GM13977 (cell line): ENCODE measurements at regions not wholly inside any gene's neighbourhood (a gene's known extent, or its start where the extent isn't known, plus 50 kb on each side); places are given as distances from the start of the nearest gene placed in this dataset.
"Not testable (repeated sequence)": the region's sequence is repeated elsewhere in the genome, so short reads cannot be mapped to it uniquely, and the experiment has no call there.

Source experiments
- DNase-seq: peaks from one replicate; pipeline ENCODE4 v3.0.0; 2012; ENCODE audit warnings: low spot score
- CTCF ChIP-seq: IDR thresholded peaks from 2 replicates; pipeline ENCODE4 v1.5.1; 2012; ENCODE audit warnings: mild to moderate bottlenecking, control low read depth; ENCODE audit not compliant: insufficient read depth; ENCODE audit errors: extremely low read depth, missing control alignments
- in situ Hi-C: fragments of 300-500 bp; cut with MboI; formaldehyde crosslinking; loops from one replicate; pipeline ENCODE4 v1.12.0; 2022; ENCODE audit warnings: low sequenced_read_pairs, low pct_unique_long_range_greater_than_20kb, mixed read lengths, inconsistent platforms; ENCODE audit not compliant: unreplicated experiment

- TF ChIP-seq CTCF, result no peak
- in situ Hi-C loops, result loop anchor here (25.0 kb wide), 1 partner anchor 190 kb away; no protein-coding TSS in a partner anchor
- no peak for DNase-seq
Observed at GRCh38 chr16:47872225-47872624, 283.6 kb downstream of the ABCC12 start.

- no peak for DNase-seq
- in situ Hi-C loops, result loop anchor here (25.0 kb wide), 1 partner anchor 196 kb away; no protein-coding TSS in a partner anchor
- no peak for TF ChIP-seq CTCF
Observed at GRCh38 chr16:47866423-47866822, 289.4 kb downstream of the ABCC12 start.

GRCh38 chr16:47865337-47865855 lies 290.4 kb downstream of the ABCC12 start:
- DNase-seq, result no peak
- in situ Hi-C loops, result loop anchor here (25.0 kb wide), 1 partner anchor 197 kb away; no protein-coding TSS in a partner anchor
- no peak for TF ChIP-seq CTCF

GRCh38 chr16:47864262-47864661 lies 291.5 kb downstream of the ABCC12 start:
- in situ Hi-C loops, result loop anchor here (25.0 kb wide), 1 partner anchor 198 kb away; no protein-coding TSS in a partner anchor
- not testable (repeated sequence) for DNase-seq

DNA sequence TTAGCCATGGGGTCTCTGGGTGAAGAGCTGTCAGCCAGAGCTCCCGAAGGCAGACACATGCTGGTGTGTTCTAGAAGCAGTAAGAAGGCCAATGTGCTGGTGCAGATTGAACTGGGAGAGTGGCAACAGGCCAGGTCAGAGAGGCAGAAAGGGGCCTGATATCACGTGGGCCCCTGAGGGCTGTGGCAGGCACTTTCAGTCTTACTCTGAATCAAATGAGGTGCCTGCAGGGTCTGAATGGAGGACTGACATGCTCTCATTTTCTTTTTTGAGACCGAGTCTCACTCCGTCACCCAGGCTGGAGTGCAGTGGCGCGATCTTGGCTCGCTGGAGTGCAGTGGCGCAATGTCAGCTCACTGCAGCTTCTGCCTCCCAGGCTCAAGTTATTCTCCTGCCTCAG lies 293.8 kb downstream of the ABCC12 start:
- TF ChIP-seq CTCF, result no peak
- no peak for DNase-seq
- in situ Hi-C loops, result loop anchor here (25.0 kb wide), 1 partner anchor 200 kb away; no protein-coding TSS in a partner anchor

DNA sequence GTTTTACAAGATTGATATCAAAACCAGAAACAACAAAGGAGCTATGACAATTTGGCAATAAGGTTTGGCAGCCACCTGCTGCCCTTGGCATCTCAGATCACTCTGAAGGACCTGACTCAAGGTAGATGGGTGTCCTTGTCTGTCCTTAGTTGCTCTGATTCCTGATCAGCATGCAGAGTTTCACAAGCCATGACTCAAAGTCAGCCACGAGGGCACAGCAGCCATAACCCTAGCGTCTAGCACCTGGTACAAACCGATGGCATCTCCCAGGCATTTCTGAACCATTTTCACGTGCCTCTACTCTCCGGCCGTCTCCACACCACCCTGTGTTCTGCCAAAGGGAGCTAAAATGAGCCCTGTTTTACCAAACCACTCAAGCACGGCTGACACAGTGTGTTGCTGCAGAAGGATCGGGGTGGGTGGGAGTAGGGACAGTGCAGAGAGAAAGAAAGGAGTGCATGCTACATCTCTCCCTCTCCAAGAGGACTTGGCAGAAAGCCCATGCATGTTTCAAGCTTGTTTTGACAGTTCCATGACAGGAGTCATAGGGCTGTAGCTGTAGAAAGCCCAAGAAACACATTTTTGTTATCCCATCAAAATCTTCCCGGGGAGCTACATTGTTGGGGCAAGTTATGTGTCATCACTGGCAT lies 297.3 kb downstream of the ABCC12 start:
- DNase-seq, result no peak
- in situ Hi-C loops, result loop anchor here (25.0 kb wide), 1 partner anchor 204 kb away; no protein-coding TSS in a partner anchor
- TF ChIP-seq CTCF, result no peak

DNA sequence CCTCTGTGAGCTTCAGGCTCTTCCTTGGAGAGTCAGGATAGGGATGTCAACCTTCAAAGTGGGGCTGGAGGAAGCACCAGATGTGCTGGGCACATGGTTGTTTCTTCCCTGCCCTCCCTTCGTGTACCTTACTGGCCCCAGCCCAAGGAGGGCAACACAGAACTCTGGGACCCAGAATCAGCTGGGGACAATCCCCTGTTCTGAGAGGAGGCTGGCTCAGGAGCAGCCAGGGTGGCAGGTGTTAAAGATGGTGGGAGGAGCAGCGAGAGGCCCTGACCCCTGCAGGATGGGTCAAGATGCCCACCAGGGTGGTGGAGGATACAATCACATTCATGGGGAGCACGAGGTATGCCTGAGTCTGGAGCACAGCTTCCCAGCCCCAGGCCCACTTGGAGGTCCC lies 300.4 kb downstream of the ABCC12 start:
- DNase-seq, result no peak
- in situ Hi-C loops, result loop anchor here (25.0 kb wide), 1 partner anchor 207 kb away; no protein-coding TSS in a partner anchor
- no peak for TF ChIP-seq CTCF
